Posterior vena cava (tissue), 2 donors: ENCODE measurements at regions not wholly inside any gene's neighbourhood (a gene's known extent, or its start where the extent isn't known, plus 50 kb on each side); places are given as distances from the start of the nearest gene placed in this dataset.

ENCODE experiments used
- DNase-seq: peaks from one replicate; pipeline ENCODE4 v3.0.0-alpha.2; 2020; ENCODE audit warnings: low spot score
- intact Hi-C, 2 donors: fragments of 100-400 bp; cut with DNase I; formaldehyde crosslinking; loops; one replicate each; pipeline versions ENCODE4 v1.14.1 to v1.14.2; 2022 to 2023
- donor health status: DM: yes; HTN: yes; CAD: no.
- donor health status: DM: yes; HTN: yes; CAD: no.

DNA sequence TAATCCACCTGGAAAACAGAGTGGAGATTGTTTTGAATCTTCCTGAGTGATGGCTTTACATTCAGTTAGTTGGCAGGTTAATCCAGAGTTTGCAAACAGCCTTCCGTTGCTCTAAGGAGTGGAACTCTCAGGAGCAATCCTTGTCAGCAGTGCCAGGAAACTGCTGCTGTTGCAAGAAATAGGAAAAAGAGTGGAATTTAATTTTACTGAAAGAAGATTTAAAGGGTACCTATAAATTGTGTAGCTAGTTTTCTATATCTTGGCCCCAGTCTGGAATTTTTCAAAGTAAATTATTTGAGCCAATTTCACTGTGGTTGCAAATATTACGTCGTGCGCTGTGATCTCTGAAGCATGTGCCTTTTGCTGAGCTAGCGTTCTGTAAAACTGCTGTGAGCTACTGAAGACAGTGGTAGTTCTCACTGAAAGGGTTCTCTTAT, 55.5 kb upstream of the SLC5A12 start:
- no peak for DNase-seq
- intact Hi-C loops: no loop called here

DNA sequence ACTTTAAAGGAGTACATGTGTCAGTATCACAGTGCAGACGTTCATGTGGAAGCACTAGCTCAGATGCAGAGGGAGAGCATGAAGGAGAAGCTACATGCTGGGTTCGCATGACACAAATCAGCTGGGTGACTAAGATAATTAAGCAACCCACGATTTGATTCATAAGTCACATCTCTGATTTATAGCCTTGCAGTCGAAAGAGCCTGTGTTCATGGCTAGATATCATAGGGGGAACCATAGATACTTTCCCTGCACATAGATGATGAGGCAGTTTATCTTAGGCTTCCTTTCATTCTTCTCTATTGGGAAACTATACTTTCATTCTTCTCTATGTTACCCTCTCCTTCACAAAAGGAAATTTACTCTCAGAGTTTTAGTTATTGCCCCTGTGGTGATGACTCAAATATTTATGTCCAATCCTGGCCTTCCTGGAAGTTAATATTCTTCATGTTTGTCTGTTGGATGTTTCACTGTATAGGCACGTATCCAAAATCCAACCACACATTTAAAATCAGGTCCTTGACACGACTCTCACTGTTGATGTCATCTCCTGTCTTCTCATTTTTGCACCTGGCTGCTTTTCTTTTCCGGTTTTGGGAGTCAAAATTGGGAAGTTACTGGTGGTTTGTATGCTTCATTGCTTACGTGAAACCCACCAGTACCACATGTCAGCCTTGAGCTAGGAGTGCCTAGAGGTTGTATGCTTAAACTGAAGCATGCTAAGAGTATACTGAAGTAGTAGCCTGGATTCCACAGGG, 56.3 kb upstream of the SLC5A12 start:
- intact Hi-C loops: no loop called here
- DNase-seq: no peak

GRCh38 chr11:26779074-26779865, 57.4 kb upstream of the SLC5A12 start:
- intact Hi-C loops: no loop called here
- no peak for DNase-seq

DNA sequence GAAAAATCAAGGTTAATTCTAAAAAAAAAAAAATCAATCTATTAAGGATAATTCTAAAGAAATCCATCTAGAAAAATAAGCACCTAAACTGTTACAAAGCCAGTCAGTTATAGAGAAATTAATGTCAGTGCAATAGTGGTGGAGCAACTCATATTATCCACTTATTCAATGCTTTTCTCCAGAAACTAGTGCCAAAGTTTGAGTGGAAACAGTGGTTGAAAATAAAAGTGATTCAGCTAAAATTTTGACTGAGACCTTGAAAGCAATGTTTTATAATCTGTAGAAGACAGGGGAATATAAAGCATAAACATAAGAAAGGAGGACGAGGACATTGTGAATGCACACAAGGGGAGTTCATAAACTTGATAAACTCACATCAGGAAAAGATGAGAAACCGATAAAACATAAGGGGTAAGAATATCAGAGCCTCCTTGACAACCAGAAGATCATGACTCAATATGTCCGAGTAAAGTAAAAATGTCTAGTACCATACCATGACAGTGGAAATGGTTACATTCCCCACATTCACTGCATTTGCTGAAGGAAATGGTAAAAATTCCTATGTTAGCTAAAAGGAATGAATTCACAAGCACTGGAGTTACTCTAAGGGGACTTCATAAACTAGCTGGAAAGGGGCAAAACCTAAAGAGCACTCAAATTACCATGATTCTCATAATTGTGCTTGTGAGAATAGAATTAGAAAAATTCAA, 58.7 kb upstream of the SLC5A12 start:
- intact Hi-C loops: no loop called here
- no peak for DNase-seq

DNA sequence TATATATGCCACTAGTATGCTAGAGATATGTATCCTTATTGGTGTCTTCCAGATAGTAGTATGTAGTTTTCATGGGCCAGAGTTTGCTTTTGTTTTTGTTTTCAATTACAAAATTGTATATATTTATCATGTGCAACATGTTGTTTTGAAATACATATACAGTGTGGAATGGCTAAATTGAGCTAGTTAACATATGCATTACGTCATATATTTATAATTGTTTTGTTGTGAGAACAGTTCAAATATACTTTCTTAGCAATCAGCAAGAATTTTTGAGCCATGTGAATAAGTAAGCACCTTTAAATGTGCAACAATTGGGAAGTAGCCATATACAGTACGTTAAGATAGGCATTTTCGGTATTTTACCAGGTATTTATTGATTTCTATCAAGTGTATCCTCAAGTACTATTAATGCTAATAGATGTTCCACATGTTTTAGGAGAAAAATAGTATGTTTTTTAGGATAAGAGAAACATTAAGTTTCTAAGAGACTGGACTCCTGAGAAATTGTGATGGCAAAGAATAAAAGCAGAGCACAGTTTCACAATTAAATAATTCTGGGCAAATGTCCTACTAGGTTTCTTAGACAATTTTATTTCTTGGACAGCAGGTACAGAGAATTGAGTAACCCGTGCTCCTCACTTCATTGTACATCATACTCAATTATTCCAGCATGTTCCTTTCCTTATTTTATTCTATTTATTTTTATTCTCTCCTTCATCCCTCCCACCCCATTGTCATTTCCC, 60.5 kb upstream of the SLC5A12 start:
- no peak for DNase-seq
- intact Hi-C loops: no loop called here

- no peak for DNase-seq
- intact Hi-C loops: no loop called here
Measured at GRCh38 chr11:26783997-26784396, 62.1 kb upstream of the SLC5A12 start.

GRCh38 chr11:26790738-26791137, 68.9 kb upstream of the SLC5A12 start:
- intact Hi-C loops: no loop called here
- no peak for DNase-seq

DNA sequence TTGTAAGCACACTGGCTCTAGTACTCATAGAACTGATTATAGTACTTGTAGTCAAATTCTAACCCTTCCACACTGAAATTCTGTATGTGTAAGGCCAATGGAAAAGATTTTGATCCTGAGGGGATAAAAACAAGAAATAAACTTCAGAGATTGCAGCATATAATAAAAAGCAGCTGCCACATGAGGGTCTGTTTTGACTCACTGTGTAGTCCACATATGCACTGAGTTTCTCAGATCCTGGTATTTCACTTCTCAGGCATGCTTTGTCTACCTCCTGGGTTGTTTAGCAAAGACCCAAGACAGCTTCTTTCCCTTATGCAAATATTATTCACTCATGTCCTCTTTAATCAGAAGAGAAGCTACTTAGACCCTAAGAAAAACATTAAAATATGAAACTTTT, 71.1 kb upstream of the SLC5A12 start:
- no peak for DNase-seq
- intact Hi-C loops: no loop called here

DNA sequence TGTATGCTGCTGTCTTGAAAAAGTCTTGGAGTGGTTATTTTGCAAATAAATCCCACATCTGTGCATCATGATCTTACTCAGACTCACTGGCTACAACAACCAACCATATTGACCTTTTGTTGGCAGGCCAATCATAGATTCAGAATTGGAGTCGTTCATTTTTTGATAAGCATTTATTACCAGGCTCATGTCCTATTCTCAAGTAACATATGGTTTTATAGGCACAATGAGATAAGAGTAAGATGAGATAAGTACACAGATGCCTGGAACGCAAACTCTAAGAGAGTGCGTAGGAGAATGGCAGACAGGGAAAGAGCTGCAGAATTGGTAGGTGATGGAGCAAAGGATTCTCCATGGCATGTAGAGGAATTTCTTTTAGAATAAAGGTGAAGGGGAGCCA, 71.6 kb upstream of the SLC5A12 start:
- intact Hi-C loops: no loop called here
- DNase-seq: no peak

DNA sequence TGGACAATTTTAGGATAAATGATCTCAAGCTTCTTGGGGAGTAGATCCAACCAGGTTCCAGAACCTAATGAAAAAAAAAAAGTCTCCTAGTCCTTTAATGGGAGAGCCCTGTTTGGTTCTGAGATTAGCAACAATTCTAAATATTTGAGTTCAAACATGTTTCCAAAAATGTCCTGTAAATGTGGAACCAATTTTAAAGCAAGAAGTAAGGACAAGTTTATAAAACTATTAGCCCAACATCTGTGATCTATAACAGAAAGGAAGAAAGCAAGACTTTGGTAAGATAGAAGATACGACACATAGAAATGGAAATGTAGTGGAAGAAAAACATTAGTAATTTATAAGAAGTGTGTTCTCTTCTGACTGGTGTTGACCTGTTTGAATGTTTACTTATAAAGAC, 79.7 kb upstream of the SLC5A12 start:
- intact Hi-C loops: loop anchor here in 1 of 2 donors (10.0 kb wide), 1 partner anchor 157 kb away; no protein-coding TSS in a partner anchor

DNA sequence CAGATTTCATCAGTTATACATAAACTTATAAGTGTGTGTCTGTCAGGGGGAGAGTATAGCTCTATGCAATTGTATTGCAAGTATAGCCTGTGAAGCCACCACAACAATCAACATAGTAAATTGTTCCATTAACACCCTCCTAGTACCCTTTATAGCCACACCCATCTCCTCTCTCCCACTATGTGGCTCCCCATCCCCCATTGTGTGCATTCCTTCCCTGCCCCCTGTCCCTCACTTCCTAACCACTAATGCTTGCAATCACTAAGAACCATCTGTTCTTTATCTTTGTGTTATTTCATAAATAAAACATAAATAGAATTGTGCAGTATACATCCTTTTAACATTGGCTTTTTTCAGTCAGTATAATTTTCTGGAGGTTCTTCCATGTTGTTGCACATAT, 83.1 kb upstream of the SLC5A12 start:
- intact Hi-C loops: loop anchor here in 1 of 2 donors (10.0 kb wide), 1 partner anchor 160 kb away; no protein-coding TSS in a partner anchor
- no peak for DNase-seq

More for the DNA sequence above, 79.7 kb upstream of the SLC5A12 start:
- no peak for DNase-seq

DNA sequence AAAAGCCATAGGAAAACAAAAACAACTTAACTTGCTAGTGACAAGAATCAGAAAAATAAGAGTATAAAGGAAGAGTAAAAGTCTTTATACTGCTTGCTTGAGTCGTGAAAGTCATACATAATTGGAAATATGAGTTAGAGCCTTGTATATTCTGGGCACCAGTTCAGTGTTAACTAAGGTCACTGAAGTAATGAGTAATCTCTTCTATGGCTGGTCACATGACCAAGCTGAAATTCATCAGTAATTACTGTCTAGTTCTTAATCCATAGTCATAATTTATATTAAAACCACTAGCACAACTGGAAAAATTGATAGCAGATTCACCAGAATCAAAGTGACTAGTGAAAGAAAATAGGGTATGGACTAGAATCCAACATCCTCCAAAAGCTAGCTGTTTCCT, 84.4 kb upstream of the SLC5A12 start:
- no peak for DNase-seq
- intact Hi-C loops: loop anchor here in 1 of 2 donors (10.0 kb wide), 1 partner anchor 161 kb away; no protein-coding TSS in a partner anchor

DNA sequence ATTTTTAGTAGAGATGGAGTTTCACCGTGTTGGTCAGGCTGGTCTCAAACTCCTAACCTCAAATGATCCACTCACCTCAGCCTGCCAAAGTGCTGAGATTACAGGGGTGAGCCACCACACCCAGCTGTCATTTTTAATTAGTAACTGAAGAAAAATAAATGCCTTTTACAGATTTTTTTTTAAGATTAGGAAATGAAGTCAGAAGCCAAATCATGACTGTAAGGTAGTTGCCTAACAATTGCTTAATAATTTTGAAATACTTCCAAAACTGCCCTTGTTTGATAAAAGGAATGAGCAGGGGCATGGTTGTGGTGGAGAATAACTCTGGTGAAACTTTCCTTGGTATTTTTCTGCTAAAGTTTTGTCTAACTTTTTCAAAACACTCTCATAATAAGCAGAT, 98.9 kb upstream of the SLC5A12 start:
- intact Hi-C loops: no loop called here
- DNase-seq: no peak

DNA sequence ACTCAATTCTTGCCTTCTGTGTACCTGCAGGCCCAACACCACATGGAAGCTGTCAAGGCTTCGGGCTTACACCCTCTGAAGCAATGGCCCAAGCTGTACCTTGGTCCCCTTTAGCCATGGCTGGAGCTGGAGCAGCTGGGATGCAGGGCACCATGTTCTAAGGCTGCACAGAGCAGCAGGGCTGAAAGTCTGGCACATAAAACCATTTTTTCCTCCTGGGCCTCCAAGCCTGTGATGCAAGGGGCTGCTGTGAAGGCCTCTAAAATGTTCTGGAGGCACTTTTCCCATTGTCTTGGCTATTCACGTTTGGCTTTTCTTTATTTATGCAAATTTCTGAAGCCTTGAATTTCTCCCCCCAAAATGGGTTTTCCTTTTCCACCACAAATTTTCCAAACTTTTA, 102.1 kb upstream of the SLC5A12 start:
- intact Hi-C loops: no loop called here
- no peak for DNase-seq

- no peak for DNase-seq
- intact Hi-C loops: no loop called here
Measured at GRCh38 chr11:26827567-26828081, 105.8 kb upstream of the SLC5A12 start.

DNA sequence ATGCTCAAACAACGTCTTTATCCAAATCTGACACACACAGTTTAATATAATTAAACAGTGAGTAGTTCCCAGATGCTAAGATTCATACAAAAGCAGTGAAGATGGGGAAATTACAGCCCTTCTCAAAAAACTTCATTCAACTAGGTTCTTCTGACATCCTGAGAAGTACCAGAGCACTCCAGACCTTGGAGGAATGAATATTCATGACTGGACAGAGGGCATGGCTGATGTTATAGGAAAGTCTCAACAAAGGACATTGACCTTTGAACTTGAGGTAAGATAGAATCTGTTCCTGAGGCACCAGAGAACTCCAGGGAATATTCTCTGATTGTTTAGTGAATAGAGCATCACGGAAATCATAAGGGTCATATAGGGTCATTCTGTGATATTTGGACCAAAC, 106.4 kb upstream of the SLC5A12 start:
- no peak for DNase-seq
- intact Hi-C loops: no loop called here

- intact Hi-C loops: loop anchor here in 1 of 2 donors (10.0 kb wide), 1 partner anchor 65 kb away; no protein-coding TSS in a partner anchor
Measured at GRCh38 chr11:26830218-26830617, 108.4 kb upstream of the SLC5A12 start.

GRCh38 chr11:26830757-26831156, 108.9 kb upstream of the SLC5A12 start:
- DNase-seq: no peak
- intact Hi-C loops: loop anchor here in 1 of 2 donors (10.0 kb wide), 1 partner anchor 66 kb away; no protein-coding TSS in a partner anchor

More at GRCh38 chr11:26830218-26830617, 108.4 kb upstream of the SLC5A12 start:
- no peak for DNase-seq

GRCh38 chr11:26834601-26835000, 112.7 kb upstream of the SLC5A12 start:
- intact Hi-C loops: loop anchor here in 1 of 2 donors (10.0 kb wide), 1 partner anchor 70 kb away; no protein-coding TSS in a partner anchor
- DNase-seq: no peak
